Right lobe of liver (tissue), 6 donors: ENCODE measurements at regions not wholly inside any gene's neighbourhood (a gene's known extent, or its start where the extent isn't known, plus 50 kb on each side); places are given as distances from the start of the nearest gene placed in this dataset.

Experiments used
- ATAC-seq, 4 donors: fragments of 200-7000 bp; cut with Tn5 transposase; one replicate each; pipeline ENCODE4 v1.9.1; 2020; ENCODE audit warnings: mild to moderate bottlenecking in 4 of 4, moderate library complexity in 4 of 4
- DNase-seq, 3 donors: peaks; one replicate each; pipeline ENCODE4 v3.0.0-alpha.2; 2020
- H3K27ac ChIP-seq, 3 donors: fragments of 200-600 bp; one replicate each; pipeline ENCODE4 v1.8.0; 2022
- H3K27me3 ChIP-seq, 2 donors: fragments of 200-600 bp; one replicate each; pipeline ENCODE4 v1.8.0; 2022
- H3K36me3 ChIP-seq, 4 donors: fragments of 200-600 bp; sonication (generic) in 1 of 4; one replicate each; pipeline versions ENCODE4 v1.5.1 to v1.8.0; 2017 to 2022; ENCODE audit warnings: control low read depth in 1 of 4
- H3K4me1 ChIP-seq, 4 donors: fragments of 200-600 bp; sonication (generic) in 1 of 4; one replicate each; pipeline versions ENCODE4 v1.5.1 to v1.8.0; 2017 to 2022; ENCODE audit warnings: control low read depth in 1 of 4
- H3K4me3 ChIP-seq, 3 donors: fragments of 200-600 bp; one replicate each; pipeline ENCODE4 v1.8.0; 2022
- H3K9me3 ChIP-seq, 4 donors: fragments of 200-600 bp; sonication (generic) in 1 of 4; one replicate each; pipeline versions ENCODE4 v1.5.1 to v1.8.0; 2017 to 2022; ENCODE audit warnings: control low read depth in 1 of 4
- CTCF ChIP-seq, 4 donors: fragments of 200-600 bp in 3 of 4; fragments of 450-650 bp in 1 of 4; IDR thresholded peaks; one replicate each; pipeline versions ENCODE4 v1.5.1 to v1.8.0; 2016 to 2022; ENCODE audit warnings: antibody characterized with exemption in 4 of 4, mild to moderate bottlenecking in 2 of 4
- POLR2A ChIP-seq: fragments of 450-650 bp; IDR thresholded peaks from one replicate; pipeline ENCODE4 v1.6.1; 2017; ENCODE audit warnings: antibody characterized with exemption, mild to moderate bottlenecking
- WGBS: methylation state at CpG from one replicate; pipeline ENCODE4 v1.1.6; 2018; ENCODE audit warnings: low coverage, low lambda C conversion rate; ENCODE audit not compliant: insufficient coverage; ENCODE audit errors: missing lambda C conversion rate; 5-methylcytosine and 5-hydroxymethylcytosine counted together
- intact Hi-C, 2 donors: fragments of 100-400 bp; cut with DNase I; formaldehyde crosslinking; loops; one replicate each; pipeline versions ENCODE4 v1.11.2 to v1.14.1; 2022
- donor health status: DM: no; HTN: yes; CAD: no.
- donor health status: DM: no; HTN: no; CAD: no.
- donor health status: DM: no; HTN: no; CAD: no.
- donor health status: DM: no; HTN: yes; CAD: no.
- donor health status: DM: no; HTN: yes; CAD: no.

GRCh38 chr3:111336511-111336910, 205.5 kb upstream of the CD96 start:
- intact Hi-C loops = no loop called here
- no peaks in the 10 kb centered on the region for H3K27me3 ChIP-seq
- WGBS = 33% methylated on average over 2 of the region's 2 CpGs

DNA sequence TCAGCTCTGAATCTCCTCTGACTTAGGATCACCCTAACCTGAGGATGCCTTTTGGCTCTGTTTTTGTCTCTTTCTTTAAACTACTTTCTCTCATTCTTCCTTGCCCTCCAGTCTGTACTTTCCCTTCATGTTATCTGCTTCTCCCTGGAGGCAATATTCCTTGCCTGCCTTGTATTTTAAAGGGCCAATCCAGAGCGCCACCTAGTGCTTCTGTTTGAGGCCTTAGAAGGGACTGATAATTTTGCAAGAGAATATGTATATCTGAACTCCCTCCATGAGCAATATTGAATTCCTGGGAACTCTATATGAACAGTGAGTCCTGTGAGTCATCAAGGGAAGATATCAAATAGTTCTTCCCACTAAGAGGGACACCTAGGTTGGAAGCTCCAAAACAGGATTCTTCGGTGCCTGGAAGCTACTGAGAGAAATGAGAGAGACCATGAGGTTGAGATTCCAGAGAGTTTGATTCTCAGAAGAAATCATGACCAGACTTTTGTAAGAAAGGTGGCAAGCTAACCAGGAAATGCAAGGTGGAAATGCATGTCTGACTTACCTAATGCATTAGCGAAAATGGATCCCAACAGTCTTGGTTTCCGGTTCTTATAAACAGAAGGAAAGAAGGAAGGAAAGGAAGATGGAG, 203.8 kb upstream of the CD96 start:
- peak in 2 of 3 donors; percentile 28 to 68 for DNase-seq
- intact Hi-C loops = no loop called here
- peak; percentile 89 to 95 (median 92) for ATAC-seq
- WGBS = 74% methylated on average over 4 of the region's 4 CpGs
- no peak overlapping the region for H3K27ac ChIP-seq
- no peaks in the 10 kb centered on the region for H3K9me3 ChIP-seq
- no peaks in the 10 kb centered on the region for H3K36me3 ChIP-seq
- no peaks in the 10 kb centered on the region for H3K27me3 ChIP-seq
- no peak for TF ChIP-seq POLR2A
- TF ChIP-seq CTCF (IDR thresholded peaks at IDR 0.05) = peak; percentile 66 to 82 (median 76)
- H3K4me3 ChIP-seq = no peak overlapping the region
- H3K4me1 ChIP-seq = no peaks in the 10 kb centered on the region

More at GRCh38 chr3:111336511-111336910, 205.5 kb upstream of the CD96 start:
- Histone ChIP-seq H3K4me1 (no peaks in the 10 kb centered on the region), H3K9me3 (no peaks in the 10 kb centered on the region), H3K27ac (no peak overlapping the region), H3K36me3 (no peaks in the 10 kb centered on the region), H3K4me3 (no peak overlapping the region)
- no peak for TF ChIP-seq POLR2A
- TF ChIP-seq CTCF (IDR thresholded peaks at IDR 0.05) = no peak
- no peak for ATAC-seq
- no peak for DNase-seq

- Histone ChIP-seq H3K4me3 (no peak overlapping the region), H3K27ac (no peak overlapping the region), H3K4me1 (no peaks in the 10 kb centered on the region), H3K9me3 (no peaks in the 10 kb centered on the region), H3K36me3 (no peaks in the 10 kb centered on the region), H3K27me3 (no peaks in the 10 kb centered on the region)
- intact Hi-C loops = no loop called here
- no peak for ATAC-seq
- TF ChIP-seq CTCF (IDR thresholded peaks at IDR 0.05) (no peak), POLR2A (no peak)
- no peak for DNase-seq
Measured at GRCh38 chr3:111339017-111339416, 203.0 kb upstream of the CD96 start.

DNA sequence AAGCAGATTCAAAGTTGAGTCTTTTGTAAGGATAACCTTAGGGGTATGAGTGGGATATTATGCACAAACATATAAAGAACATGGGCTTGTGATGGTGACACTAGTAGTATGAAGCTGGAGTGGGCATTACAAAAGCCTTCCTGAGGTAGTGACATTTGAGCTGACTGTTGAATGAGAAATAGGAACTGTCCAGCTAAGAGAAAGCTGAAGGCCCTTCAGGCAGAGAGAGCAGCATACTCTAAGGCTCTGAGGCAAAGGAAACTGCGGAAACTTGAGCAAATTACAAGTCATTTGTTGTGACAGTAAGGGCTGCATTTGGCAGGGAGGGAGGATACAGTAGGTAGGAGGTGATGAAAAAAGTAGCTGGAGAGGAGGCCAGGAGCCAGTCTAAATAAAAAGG, 190.7 kb upstream of the CD96 start:
- Histone ChIP-seq H3K4me3 (no peak overlapping the region), H3K27me3 (no peaks in the 10 kb centered on the region), H3K4me1 (no peaks in the 10 kb centered on the region), H3K36me3 (no peaks in the 10 kb centered on the region), H3K27ac (no peak overlapping the region), H3K9me3 (no peaks in the 10 kb centered on the region)
- intact Hi-C loops = no loop called here
- WGBS = 77% methylated on average over 1 of the region's 1 CpG
- no peak for TF ChIP-seq CTCF (IDR thresholded peaks at IDR 0.05)
- no peak for TF ChIP-seq POLR2A
- DNase-seq = no peak
- ATAC-seq = no peak

DNA sequence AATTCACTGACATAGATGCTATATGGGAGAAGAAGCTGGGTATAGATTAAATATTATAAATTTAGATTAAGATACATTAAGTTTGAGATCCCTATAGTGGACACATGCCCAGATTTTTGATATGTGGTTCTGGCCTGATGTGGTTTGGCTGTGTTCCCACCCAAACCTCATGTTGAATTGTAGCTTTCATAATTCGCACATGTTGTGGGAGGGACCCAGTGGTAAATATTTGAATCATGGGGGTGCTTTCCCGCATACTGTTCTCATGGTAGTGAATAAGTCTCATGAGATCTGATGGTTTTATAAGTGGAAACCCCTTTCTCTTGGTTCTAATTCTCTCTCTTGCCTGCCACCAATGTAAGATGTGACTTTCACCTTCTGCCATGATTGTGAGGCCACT, 189.4 kb upstream of the CD96 start:
- Histone ChIP-seq H3K4me1 (no peaks in the 10 kb centered on the region), H3K9me3 (no peaks in the 10 kb centered on the region), H3K27ac (no peak overlapping the region), H3K27me3 (no peaks in the 10 kb centered on the region), H3K4me3 (no peak overlapping the region), H3K36me3 (no peaks in the 10 kb centered on the region)
- ATAC-seq (no peak), DNase-seq (no peak)
- TF ChIP-seq POLR2A (no peak), CTCF (IDR thresholded peaks at IDR 0.05) (no peak)
- 50% methylated on average over 1 of the region's 2 CpGs for WGBS
- intact Hi-C loops = no loop called here
